Endothelial cell of hepatic sinusoid (primary cell): ENCODE measurements at regions not wholly inside any gene's neighbourhood (a gene's known extent, or its start where the extent isn't known, plus 50 kb on each side); places are given as distances from the start of the nearest gene placed in this dataset.

Experiments
- in situ Hi-C: cut with HindIII; loops from 2 replicates; pipeline ENCODE4 v1.10.0; 2017; ENCODE audit warnings: low sequenced_read_pairs

DNA sequence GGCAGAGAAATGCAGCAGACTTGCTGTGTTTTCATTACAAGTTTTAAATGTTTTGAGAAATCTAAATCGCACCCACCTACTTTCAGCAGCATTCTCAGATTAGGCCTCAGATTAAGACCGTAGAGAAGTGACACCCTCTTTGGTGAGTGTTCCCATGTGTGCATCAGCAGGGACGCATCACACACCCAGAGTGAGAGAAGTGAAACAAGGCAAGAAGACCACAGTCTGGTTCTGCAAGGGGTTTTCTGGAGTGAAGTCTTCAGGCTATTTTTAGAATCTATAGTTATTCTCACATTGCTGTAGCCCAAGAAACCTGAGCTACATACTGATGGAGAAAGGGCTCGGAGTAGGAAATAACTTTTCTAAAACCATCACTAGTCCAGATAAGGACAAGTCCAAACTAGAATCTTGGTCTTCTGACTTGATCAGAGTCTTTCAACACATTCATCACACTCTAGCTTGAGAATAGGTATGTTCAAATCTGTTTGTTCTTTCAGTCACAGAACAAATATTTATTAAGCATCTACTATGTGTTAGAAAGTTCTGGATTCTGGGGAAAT is 1216.6 kb upstream of the PIK3C3 start:
- in situ Hi-C loops: no loop called here

- in situ Hi-C loops: no loop called here
Observed at GRCh38 chr18:40708726-40709125, 1246.3 kb upstream of the PIK3C3 start.

DNA sequence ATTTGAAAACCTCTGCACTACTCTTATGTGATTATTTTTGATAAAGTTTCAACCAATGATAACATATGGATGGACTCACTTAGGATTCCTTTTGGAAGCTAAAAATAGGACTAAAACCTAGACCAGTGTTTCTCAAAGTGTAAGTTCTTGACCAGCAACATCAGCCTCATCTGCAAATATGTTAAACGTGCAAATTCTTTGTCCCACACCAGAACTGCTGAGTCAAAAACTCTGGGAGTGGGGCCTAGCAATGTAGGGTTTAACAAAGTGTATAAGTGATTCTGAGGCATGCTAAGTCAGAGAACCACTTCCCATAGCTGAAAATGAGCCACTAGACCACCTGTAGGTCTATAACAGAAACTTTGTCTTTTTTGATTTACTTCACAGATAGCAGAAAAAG is 1247.2 kb upstream of the PIK3C3 start:
- in situ Hi-C loops: no loop called here

GRCh38 chr18:40698129-40698528 is 1256.9 kb upstream of the PIK3C3 start:
- in situ Hi-C loops: no loop called here

DNA sequence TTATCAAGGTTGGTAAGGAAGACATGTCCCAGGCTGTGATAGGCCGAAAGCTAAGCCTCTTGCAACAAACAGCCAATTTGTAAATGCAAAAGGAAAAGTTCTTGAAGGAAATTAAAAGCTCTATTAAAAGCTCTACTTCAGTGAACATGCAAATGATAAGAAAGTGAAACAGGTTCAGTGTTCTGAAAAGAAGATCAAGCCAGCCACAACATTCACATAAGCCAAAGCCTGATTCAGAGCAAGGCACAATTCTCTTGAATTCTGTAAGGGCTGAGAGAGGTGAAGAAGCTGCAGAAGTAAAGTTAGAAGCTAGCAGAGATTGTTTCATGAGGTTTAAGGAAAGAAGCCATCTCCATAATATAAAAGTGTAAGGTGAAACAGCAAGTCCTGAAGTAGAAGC is 1259.5 kb upstream of the PIK3C3 start:
- in situ Hi-C loops: no loop called here

DNA sequence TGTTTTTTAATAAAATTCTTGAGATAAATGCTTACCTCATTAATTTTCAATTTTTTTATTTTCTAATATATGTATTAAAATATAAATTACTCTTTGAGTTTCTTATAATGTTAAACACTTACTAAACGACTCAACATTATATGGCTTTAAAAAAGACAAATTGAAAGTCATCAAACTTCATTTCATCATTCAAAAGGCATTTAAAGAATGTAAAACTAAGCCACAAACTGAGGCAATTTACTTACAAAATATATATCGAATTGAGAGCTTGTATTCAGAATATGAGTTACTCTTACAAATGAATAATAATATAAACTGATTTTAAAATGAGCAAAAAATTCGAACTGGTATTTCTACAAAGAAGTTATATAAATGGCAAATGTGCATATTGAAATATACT is 1262.2 kb upstream of the PIK3C3 start:
- in situ Hi-C loops: no loop called here

DNA sequence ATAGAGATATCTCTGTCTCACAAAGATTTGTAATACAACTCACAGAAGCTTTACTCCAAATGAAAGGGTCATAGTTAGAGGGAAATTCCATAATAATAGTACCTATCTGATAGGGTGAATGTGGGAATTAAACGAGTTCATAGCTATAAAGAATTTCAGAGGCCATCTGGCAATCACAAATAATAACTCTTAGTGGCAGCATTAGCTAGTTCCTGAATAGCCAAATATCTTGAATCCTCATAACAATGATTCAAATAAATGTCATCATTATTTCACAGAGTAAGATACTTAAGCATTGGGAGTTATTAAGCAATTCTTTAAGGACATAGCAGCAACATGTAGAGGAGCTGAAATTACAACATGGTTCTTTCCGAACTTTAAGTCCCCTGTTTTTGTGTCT is 1265.0 kb upstream of the PIK3C3 start:
- in situ Hi-C loops: no loop called here

GRCh38 chr18:40687399-40687798 is 1267.6 kb upstream of the PIK3C3 start:
- in situ Hi-C loops: no loop called here

DNA sequence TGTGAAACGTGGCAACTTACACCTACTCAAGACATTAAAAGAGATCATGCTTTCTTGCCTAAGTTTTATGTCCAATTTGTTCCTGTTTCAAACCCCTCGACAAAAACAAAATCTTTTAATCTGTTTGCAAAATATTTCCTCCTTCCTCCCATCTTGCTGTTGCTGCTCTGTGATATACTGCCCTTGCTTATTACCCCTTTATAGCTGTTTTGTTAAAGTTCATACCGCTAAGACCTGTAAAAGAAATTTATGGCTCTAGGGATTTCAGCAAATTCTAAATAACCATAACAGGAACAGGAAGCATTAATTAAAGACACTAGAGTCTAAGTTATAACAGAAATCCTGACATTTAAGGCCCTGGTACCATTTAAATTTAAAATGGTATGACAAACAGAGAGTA is 1268.2 kb upstream of the PIK3C3 start:
- in situ Hi-C loops: no loop called here

GRCh38 chr18:40685219-40685618 is 1269.8 kb upstream of the PIK3C3 start:
- in situ Hi-C loops: no loop called here

GRCh38 chr18:40678318-40678717 is 1276.7 kb upstream of the PIK3C3 start:
- in situ Hi-C loops: no loop called here

- in situ Hi-C loops: no loop called here
Observed at GRCh38 chr18:40676668-40677067, 1278.4 kb upstream of the PIK3C3 start.

GRCh38 chr18:40673150-40673549 is 1281.9 kb upstream of the PIK3C3 start:
- in situ Hi-C loops: no loop called here

GRCh38 chr18:40672590-40672989 is 1282.4 kb upstream of the PIK3C3 start:
- in situ Hi-C loops: no loop called here

- in situ Hi-C loops: no loop called here
Observed at GRCh38 chr18:40670668-40671375, 1284.2 kb upstream of the PIK3C3 start.

GRCh38 chr18:40662898-40663437 is 1292.1 kb upstream of the PIK3C3 start:
- in situ Hi-C loops: no loop called here

DNA sequence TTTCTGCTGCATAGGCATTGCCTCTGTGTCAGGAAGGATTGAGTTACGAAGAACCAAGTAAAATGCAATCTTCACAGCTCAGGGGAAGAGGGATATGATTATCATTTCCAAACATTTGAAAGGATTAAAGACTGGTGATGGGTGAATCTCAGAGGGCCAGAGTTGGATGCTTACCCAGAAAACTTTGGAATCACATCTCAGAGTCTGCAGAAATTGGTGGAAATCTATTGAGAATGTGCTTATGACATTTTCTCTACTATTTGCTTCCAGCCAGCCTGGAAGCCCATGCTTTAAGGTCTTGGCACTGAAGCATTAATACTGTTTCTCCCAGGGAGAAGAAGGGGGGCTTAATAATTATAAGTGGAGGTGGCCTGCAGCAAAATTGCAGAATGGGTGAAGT is 1301.4 kb upstream of the PIK3C3 start:
- in situ Hi-C loops: no loop called here

- in situ Hi-C loops: no loop called here
Observed at GRCh38 chr18:40652321-40652720, 1302.7 kb upstream of the PIK3C3 start.

DNA sequence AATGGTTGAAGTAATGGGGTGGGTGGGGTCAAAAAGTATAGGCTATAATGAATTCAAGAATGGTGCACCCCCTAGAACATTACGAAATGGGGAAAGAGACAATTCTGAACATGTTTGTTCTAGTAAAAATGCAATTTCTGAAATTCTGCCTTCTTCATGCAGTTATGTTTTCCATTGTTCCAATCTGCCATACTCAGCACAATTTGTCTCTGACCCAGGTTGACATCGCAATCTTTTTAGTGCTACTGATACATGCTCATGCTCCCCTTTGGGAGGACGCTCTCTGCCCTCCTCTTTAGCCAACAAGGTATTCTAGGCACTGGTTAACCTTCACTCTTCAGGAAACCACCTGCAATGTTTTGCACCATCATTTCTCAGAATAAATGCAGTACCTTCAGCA is 1303.9 kb upstream of the PIK3C3 start:
- in situ Hi-C loops: no loop called here

GRCh38 chr18:40642692-40643229 is 1312.3 kb upstream of the PIK3C3 start:
- in situ Hi-C loops: no loop called here

- in situ Hi-C loops: no loop called here
Observed at GRCh38 chr18:40631319-40631718, 1323.7 kb upstream of the PIK3C3 start.

GRCh38 chr18:40630496-40630895 is 1324.5 kb upstream of the PIK3C3 start:
- in situ Hi-C loops: no loop called here
